ENCODE measurements at regions not wholly inside any gene's neighbourhood (a gene's known extent, or its start where the extent isn't known, plus 50 kb on each side); places are given as distances from the start of the nearest gene placed in this dataset.

GRCh38 chr18:71025505-71026225 is 736.8 kb downstream of the SOCS6 start:
- TF ChIP-seq, protein P1, sequence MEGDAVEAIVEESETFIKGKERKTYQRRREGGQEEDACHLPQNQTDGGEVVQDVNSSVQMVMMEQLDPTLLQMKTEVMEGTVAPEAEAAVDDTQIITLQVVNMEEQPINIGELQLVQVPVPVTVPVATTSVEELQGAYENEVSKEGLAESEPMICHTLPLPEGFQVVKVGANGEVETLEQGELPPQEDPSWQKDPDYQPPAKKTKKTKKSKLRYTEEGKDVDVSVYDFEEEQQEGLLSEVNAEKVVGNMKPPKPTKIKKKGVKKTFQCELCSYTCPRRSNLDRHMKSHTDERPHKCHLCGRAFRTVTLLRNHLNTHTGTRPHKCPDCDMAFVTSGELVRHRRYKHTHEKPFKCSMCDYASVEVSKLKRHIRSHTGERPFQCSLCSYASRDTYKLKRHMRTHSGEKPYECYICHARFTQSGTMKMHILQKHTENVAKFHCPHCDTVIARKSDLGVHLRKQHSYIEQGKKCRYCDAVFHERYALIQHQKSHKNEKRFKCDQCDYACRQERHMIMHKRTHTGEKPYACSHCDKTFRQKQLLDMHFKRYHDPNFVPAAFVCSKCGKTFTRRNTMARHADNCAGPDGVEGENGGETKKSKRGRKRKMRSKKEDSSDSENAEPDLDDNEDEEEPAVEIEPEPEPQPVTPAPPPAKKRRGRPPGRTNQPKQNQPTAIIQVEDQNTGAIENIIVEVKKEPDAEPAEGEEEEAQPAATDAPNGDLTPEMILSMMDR (IDR thresholded peaks at IDR 0.05; ENCODE audit: insufficient read depth, low read depth, low read length, missing control alignments), result no peak
- no peak overlapping the region for H3K4me3 ChIP-seq (ENCODE audit: low read depth, low read length)
- DNase-seq (ENCODE audit: low read depth), result no peak

- H3K4me3 ChIP-seq (ENCODE audit: low read depth, low read length), result no peak overlapping the region
- no peak for DNase-seq (ENCODE audit: low read depth)
- TF ChIP-seq, protein P1 (IDR thresholded peaks at IDR 0.05; ENCODE audit: insufficient read depth, low read depth, low read length, missing control alignments), result no peak
These were observed 733.5 kb downstream of the SOCS6 start for GRCh38 chr18:71022389-71022788.

DNA sequence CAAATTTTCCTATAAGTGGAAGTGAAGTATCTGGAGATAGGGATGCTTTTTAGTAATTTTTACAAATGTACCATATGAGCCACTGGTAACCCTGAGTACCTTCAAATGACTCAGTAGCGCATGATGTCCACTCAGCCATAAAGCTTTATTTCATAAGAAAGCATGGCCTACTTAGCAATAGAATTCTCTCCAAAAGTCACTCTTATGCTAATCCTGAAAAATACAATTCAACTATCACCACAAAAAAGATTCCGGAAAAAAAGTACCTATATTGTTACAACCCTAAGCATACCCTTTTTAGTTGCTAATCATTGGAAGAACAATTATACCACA is 732.2 kb downstream of the SOCS6 start:
- H3K4me3 ChIP-seq (ENCODE audit: low read depth, low read length), result no peak overlapping the region
- TF ChIP-seq, protein P1 (IDR thresholded peaks at IDR 0.05; ENCODE audit: insufficient read depth, low read depth, low read length, missing control alignments), result no peak
- no peak for DNase-seq (ENCODE audit: low read depth)

DNA sequence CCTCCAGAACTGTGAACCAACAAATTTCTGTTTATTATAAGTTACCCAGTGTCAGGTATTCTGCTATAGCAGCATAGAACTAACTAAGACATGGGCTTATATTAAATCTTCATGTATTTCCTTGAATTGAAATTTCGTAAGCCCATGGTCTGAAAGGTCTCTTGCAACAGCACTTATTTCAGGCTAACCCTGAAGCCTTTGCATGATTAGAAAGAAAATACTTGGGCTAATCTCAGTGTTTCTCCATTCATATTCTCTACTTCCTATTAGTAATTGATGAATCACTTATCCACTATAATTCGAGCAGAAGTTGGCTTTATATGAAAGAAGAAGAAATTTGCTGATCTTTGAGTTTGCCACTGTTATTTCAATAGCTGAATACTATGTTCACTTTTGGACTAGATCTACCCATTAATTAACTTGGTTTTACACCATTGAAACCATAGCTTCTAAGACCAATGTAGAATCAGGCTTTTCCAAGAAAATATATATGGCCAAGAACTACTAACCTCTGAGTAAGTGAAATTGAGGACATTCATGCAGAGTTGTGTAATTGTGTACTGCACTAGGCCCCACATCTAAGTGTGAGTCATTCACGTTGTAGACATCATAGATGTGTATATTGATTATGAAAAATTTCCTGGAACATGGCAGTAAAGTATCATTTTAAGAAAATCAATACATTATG is 731.6 kb downstream of the SOCS6 start:
- no peak for DNase-seq (ENCODE audit: low read depth)
- H3K4me3 ChIP-seq (ENCODE audit: low read depth, low read length), result no peak overlapping the region
- TF ChIP-seq, protein P1 (IDR thresholded peaks at IDR 0.05; ENCODE audit: insufficient read depth, low read depth, low read length, missing control alignments), result no peak

GRCh38 chr18:71018816-71019215 is 730.0 kb downstream of the SOCS6 start:
- no peak overlapping the region for H3K4me3 ChIP-seq (ENCODE audit: low read depth, low read length)
- no peak for DNase-seq (ENCODE audit: low read depth)
- TF ChIP-seq, protein P1 (IDR thresholded peaks at IDR 0.05; ENCODE audit: insufficient read depth, low read depth, low read length, missing control alignments), result no peak

- TF ChIP-seq, protein P1 (IDR thresholded peaks at IDR 0.05; ENCODE audit: insufficient read depth, low read depth, low read length, missing control alignments), result no peak
- H3K4me3 ChIP-seq (ENCODE audit: low read depth, low read length), result no peak overlapping the region
- no peak for DNase-seq (ENCODE audit: low read depth)
These were observed 723.9 kb downstream of the SOCS6 start for GRCh38 chr18:71012789-71013188.

Data from GM12865 (cell line).